ENCODE measurements at regions not wholly inside any gene's neighbourhood (a gene's known extent, or its start where the extent isn't known, plus 50 kb on each side); places are given as distances from the start of the nearest gene placed in this dataset.

DNA sequence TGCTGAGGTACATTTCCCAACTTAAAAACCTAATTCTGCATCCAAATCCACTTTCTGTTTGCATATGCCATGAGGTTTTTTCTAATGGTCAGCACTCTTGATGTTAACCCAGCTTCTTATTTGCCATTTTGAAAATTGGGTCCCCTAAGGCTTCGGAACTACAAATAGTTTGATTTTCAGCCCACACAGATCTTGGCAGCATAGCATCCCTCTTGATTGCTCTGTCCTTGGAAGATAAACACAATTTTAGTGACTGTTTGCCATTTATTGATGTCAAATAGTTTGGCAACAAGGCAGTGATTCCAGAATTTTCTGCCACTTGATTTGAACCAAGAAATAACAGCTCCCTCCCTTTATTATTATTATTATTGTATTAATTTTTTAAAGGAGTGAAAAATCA is 696.9 kb downstream of the RAB28 start:
- TF ChIP-seq, protein P1, sequence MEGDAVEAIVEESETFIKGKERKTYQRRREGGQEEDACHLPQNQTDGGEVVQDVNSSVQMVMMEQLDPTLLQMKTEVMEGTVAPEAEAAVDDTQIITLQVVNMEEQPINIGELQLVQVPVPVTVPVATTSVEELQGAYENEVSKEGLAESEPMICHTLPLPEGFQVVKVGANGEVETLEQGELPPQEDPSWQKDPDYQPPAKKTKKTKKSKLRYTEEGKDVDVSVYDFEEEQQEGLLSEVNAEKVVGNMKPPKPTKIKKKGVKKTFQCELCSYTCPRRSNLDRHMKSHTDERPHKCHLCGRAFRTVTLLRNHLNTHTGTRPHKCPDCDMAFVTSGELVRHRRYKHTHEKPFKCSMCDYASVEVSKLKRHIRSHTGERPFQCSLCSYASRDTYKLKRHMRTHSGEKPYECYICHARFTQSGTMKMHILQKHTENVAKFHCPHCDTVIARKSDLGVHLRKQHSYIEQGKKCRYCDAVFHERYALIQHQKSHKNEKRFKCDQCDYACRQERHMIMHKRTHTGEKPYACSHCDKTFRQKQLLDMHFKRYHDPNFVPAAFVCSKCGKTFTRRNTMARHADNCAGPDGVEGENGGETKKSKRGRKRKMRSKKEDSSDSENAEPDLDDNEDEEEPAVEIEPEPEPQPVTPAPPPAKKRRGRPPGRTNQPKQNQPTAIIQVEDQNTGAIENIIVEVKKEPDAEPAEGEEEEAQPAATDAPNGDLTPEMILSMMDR (IDR thresholded peaks at IDR 0.05; ENCODE audit: low read depth, low read length, missing control alignments): no peak
- H3K4me3 ChIP-seq (ENCODE audit: low read depth, low read length): no peak overlapping the region
- DNase-seq (ENCODE audit: low read depth): no peak

DNA sequence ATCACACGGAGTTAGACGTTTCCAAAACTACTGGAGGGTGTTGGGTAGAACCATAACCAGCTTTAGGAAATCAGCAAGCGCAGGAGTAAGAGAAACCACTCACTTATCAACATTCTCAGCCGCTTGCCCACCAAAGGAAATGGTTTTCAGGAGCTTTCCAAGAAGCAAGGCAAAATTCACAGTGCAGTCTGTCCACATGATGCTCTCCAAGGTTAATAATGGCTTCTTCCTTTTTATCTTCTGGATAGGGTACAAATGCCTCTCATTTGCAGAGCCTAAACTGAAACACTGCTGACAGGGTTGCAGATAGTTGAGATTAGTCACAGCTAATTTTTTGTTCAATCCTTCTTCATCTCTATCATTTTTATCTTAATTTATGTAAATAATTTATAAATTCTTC is 705.4 kb downstream of the RAB28 start:
- H3K4me3 ChIP-seq (ENCODE audit: low read depth, low read length): no peak overlapping the region
- no peak for DNase-seq (ENCODE audit: low read depth)
- TF ChIP-seq, protein P1 (IDR thresholded peaks at IDR 0.05; ENCODE audit: low read depth, low read length, missing control alignments): no peak

DNA sequence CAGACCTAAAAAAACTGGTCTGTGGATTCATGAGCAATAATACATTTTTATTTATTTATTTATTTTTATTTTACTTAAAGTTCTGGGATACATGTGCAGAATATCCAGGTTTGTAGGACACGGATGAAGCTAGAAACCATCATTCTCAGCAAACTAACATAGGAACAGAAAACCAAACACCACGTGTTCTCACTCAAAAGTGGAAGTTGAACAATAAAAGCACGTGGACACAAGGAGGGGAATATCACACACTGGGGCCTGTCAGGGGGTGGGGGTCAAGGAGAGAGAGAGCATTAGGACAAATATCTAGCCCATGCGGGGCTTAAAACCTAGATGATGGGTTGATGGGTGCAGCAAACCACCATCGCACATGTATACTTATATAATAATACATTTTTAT is 705.9 kb downstream of the RAB28 start:
- H3K4me3 ChIP-seq (ENCODE audit: low read depth, low read length): no peak overlapping the region
- no peak for DNase-seq (ENCODE audit: low read depth)
- TF ChIP-seq, protein P1 (IDR thresholded peaks at IDR 0.05; ENCODE audit: low read depth, low read length, missing control alignments): no peak

DNA sequence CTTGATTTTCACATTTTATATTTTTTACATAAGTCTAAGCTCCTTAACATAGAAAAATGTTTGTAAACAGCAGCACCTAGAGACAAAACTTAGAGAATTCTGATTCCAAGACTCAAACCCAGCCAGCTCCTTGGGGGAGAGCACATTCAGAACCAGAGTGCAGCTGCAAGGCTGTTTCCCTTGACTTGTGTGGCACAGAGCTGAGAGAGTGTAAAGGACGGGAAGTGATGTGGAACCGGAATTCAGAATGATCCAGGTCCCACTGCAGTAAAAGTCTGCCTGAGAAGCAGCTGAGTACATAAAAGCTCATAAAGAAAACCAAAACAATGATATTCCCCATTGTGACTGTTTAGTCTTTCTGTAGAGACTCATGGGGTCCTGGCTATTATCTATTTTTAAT is 713.8 kb downstream of the RAB28 start:
- no peak for DNase-seq (ENCODE audit: low read depth)
- TF ChIP-seq, protein P1 (IDR thresholded peaks at IDR 0.05; ENCODE audit: low read depth, low read length, missing control alignments): no peak
- no peak overlapping the region for H3K4me3 ChIP-seq (ENCODE audit: low read depth, low read length)

DNA sequence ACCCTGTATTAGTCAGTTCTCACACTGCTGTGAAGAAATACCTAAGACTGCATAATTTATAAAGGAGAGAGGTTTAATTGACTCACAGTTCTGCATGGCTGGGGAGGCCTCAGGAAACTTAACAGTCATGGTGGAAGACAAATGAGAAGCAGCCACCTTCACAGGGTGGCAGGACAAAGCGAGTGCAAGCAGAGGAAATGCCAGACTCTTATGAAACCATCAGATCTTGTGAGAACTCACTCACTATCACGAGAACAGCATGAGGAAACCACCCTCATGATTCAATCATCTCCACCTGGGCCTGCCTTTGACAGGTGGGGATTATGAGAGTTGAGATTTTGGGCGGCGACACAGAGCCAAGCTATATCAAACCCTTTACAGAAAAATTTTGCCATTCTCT is 722.4 kb downstream of the RAB28 start:
- DNase-seq (ENCODE audit: low read depth): no peak
- TF ChIP-seq, protein P1 (IDR thresholded peaks at IDR 0.05; ENCODE audit: low read depth, low read length, missing control alignments): no peak
- H3K4me3 ChIP-seq (ENCODE audit: low read depth, low read length): no peak overlapping the region

DNA sequence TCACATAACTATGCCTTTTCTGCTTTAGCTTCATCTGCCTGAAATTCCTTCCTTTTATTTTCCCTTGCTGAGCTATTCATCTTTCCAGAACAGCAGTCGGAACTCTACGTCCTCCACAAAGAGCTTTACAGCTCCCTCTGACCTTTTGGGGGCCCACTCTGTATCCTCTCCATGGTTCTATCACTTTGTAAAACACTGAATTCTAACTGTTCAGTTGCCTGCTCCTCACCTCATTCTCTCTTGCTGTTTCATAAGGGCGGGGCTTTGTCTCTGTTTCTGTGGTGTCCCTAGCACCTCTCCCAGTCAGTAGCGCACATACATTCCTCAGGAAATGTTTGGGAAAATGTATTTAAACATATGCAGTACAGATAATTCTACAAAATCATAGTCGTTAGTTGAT is 737.0 kb downstream of the RAB28 start:
- TF ChIP-seq, protein P1 (IDR thresholded peaks at IDR 0.05; ENCODE audit: low read depth, low read length, missing control alignments): no peak
- no peak overlapping the region for H3K4me3 ChIP-seq (ENCODE audit: low read depth, low read length)
- DNase-seq (ENCODE audit: low read depth): no peak

DNA sequence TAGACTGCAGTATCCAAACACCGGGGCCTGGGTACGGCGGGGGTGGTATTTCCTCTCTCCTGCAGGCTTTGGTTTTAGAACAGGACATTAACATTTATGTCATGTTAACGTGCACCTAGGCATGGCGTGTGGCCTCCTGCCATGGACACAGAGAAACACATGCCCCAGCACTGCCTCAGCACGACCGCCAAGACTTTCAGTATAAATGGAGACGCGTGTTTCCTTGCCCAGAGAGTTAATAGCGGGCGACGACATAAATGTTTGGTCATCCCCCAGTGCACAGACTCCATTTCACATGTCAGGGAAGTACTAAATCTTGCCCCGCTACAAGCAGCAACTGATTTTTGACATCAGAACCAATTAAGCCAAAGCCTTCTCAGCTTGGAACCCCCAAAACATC is 737.9 kb downstream of the RAB28 start:
- TF ChIP-seq, protein P1 (IDR thresholded peaks at IDR 0.05; ENCODE audit: low read depth, low read length, missing control alignments): no peak
- DNase-seq (ENCODE audit: low read depth): no peak
- H3K4me3 ChIP-seq (ENCODE audit: low read depth, low read length): no peak overlapping the region

Data from GM12864 (cell line).